AML-193 (cell line): ENCODE measurements at regions not wholly inside any gene's neighbourhood (a gene's known extent, or its start where the extent isn't known, plus 50 kb on each side); places are given as distances from the start of the nearest gene placed in this dataset.
"Not testable (repeated sequence)": the region's sequence is repeated elsewhere in the genome, so short reads cannot be mapped to it uniquely, and the experiment has no call there.

Experiments
- DNase-seq, 2 experiments: peaks; one replicate each; lab custom pipeline; 2025; lab: John Stamatoyannopoulos, UW

DNA sequence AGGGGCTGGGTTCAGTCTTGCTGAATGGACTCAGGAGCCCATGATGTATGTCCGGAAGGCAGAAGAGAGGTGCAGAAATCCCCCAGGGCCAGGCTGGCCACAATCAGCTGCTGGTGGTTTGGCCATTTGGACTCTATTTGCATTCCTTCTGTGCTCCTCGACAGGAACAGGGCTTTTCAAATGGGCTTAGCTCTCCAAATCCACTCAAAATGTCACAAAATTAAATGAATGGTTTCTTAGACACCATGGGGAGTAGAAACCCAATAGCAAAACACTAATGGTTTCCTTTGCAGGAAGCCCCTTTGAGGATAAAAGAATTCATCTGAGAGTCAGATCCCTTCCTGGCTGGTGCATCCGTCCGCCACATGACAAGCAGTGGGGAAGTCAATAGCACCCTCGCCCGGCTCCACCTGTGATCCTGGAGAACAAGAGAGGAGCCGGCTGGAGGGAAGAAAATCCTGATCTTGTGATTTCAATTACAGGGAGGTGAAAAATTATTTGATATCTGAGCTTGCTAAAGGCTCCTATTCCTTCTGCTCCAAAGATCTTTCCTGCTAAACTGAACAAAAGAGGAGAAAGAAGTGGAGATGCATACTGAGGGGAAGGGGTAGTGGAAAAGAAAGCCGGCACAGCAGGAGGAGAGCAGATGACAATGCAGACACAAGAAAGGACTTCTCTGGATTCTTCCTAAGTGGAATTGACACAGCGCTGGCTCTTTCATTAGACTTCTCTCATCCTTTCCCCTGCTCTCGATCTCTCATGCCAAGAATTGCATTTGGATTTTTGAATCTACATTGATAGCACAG lies 190.7 kb downstream of the C7orf25 start:
- no peak for DNase-seq

DNA sequence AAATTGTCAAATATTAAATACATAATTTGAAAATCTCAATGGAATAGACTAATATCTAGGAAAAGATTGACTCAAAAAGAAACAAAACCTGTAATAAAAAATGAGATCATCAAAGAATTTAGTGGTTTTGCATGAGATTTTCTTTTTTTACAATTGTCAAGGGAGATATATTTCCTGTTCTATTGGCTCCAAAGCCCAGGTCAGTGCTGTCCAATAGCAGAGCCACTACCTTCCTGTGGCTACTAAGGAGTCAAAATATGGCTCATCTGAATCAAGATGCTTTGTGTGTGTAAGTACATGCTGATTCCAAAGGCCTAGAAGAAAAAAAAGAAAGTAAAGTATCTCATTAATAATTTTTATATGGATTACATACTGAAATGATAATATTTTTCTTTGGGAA lies 191.9 kb downstream of the C7orf25 start:
- no peak for DNase-seq

DNA sequence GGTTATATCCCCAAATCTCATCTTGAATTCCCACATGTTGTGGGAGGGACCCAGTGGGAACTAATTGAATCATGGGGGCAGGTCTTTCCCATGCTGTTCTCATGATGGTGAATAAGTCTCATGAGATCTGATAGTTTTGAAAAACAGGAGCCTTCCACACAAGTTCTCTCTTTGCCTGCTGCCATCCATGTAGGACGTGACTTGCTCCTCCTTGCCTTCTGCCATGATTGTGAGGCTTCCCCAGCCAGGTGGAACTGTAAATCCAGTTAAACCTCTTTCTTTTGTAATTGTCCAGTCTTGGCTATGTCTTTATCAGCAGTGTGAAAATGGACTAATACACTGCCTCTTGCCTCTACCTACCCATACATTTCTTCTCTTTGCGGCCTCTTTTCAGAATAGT lies 193.4 kb downstream of the C7orf25 start:
- not testable (repeated sequence) for DNase-seq

DNA sequence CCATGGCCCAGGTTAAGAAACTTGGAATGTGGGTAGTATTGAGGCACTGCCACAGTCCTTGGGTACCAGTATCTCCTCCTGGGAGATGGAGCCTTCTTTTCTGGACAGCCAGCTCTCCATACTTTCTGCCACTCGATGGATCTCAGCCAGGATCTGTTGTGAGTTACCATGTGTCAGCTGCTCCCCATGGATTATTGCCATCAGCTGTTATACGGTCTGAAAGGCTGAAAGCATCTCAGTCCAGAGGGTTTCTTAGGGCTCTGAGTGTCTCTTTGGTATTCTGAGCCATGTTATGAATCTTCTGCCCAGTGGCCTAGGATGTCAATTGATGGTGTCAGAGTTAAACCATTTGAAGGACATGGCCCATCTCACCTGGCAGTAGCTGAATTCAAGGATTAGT lies 197.5 kb downstream of the C7orf25 start:
- DNase-seq: no peak

DNA sequence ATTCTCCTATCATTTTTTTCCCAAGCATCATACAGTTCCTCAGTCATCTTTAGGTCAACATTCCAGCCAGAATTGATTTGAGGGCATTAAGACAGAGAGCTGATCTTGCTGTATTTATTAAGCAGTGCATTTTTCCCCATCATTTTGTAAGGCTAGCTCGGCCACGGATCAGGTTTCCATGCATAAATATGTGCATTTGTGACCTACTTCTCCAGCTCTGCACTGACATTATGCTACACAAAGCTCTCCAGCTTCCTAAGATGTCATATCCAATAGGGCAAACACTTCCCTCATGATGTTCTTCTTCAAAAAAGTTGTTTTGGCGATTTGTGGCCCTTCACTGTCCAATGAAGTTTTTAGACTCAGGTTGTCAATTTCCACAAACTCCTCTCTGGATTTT lies 202.6 kb downstream of the C7orf25 start:
- DNase-seq: no peak

DNA sequence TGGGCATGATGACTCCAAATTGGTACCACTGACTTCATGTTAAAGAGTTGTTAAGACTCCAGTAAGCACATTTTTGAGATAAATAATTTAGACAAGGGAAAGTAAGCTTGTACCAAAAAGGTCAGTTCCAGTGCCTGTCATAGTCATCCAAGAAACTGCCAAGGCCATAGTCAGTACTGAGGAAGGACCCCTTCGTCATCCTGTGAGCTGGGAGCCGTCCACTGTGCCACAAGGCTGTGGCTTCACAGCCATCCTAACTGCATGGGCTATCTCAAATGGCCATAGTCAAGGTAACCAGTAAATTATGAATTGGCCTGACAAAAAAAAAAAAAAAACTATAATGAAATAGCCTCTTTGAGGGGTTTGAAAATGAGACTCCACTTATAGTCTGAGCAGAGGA lies 207.2 kb downstream of the C7orf25 start:
- DNase-seq: no peak

DNA sequence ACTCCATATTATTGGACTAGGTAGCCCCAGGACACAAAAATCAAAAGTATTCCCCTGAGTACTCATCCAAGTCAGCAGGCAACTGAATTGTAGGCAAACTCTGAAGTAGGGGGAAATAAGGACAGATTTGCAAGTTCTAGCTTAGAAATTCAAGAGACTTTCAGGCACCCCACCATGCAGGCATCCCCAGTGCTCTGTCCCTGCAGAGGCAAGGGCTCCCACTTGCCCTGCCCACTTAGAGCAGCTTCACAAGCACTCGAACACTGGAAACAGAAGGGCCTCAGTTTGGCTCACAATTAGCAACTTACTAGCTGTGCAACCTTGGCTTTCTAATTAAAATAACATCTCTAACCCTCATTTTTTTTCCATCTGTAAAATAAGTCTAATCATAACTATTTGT lies 209.2 kb downstream of the C7orf25 start:
- no peak for DNase-seq

DNA sequence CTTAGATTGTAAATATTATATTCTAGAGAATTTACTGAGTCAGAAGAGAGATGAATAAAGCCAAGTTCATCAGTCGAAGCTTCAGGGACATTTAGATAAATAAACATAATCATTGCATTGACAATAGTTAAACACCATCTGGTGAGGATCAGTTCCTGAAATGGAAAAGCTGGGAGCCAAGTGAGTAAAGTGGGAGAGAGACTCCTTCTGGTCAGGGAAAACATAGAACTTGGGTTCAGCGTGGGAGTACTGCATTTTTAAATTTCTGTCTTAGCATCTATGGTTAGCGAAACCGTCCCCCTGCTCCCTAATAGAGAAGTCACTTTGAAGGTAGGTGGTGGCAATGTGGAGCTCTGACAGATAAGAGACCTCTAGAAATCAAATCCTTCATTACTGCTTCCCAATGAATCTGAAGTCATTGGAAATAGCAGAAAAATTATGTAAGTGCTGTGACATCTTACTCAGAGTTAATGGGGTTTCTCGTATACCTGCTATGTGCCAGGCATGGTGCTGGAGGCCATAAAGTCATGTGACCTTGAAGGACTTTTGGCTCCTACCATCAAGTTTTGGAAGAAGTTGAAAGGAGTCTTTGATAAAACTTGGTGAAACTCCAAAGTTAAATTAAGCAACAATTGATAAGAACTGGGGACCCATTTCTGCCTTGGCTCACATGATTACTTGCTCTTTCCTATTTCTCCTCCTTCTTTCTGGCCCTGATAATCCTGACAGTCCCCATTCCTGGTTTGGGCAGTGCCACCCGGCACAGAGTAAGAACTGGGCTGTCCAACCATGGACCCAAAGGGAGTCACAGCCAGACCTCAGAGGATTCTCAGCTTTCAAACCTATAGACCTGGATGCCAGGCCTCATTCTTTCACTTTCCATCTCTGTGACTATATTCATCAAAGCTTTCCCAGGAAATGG lies 211.2 kb downstream of the C7orf25 start:
- no peak for DNase-seq

DNA sequence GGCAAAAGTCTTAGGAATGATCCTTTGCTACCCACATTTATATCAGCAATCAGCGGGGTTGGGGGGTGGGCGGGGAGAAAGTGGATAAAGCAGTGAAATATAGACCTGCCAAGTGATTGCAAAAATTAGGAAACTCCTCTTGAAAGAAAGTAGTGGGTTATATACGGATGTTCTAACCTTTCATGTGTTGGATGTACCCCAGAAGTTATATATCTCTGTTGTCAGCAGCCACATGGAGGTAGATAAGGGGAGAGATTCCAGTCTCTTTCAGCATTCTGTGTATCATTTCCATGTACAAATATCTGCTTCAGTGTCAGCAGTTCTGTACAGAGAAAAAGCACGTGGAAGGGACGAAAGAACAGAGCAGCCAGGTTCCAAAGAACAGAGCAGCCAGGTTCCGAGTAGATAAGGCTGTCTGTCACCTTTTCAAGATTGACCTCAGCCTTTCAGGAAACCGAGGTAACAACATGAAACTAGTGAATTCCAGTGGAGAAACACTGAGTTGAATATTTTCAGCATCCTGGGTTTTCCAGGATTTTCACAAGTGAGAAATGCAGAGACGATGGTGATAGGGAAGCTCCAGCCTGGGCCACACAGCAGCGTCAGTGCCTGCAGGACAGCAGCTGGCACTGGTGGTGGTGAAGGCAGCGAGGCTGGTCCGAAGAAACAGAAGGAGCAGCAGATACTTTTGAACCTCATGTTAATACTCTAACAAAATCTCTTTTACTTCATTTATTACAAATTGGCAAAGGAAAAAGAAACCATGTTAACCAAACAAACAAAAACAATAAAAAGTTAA lies 212.3 kb downstream of the C7orf25 start:
- DNase-seq: no peak

DNA sequence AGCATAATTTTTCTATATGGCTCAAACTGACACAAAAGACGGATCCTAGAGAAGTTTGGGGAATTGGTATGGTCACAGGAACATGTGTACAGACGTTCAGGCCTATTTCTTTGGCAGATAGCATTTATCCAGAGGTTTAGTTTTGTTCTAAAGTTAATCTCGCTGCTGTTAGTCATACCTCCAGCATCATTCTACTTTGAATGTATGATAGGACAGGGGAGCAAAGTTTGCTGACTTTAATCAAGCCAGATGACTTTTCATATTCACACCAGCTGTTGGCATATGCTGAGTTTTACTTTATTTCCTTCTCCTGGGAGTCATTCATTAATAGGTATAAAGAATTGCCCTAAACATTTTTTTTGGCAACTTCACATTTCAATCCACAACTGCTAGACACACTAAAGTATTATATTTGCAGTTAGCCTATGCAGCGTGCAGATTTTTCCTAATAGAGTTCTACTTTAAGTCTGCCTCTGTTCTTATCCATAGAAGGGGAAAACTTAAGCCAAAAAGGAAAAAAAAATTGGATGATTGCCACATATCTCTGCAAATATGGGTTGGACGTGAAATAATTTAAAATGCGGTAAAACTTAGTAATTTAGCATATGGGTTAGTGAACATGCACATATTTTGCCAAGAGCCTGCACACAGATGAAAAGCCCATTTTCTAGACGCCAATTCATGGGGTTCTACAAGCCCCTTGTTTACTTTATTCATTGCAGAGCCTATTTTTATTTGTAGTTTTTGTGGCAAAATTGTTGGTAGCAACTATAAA lies 213.1 kb downstream of the C7orf25 start:
- DNase-seq: no peak

DNA sequence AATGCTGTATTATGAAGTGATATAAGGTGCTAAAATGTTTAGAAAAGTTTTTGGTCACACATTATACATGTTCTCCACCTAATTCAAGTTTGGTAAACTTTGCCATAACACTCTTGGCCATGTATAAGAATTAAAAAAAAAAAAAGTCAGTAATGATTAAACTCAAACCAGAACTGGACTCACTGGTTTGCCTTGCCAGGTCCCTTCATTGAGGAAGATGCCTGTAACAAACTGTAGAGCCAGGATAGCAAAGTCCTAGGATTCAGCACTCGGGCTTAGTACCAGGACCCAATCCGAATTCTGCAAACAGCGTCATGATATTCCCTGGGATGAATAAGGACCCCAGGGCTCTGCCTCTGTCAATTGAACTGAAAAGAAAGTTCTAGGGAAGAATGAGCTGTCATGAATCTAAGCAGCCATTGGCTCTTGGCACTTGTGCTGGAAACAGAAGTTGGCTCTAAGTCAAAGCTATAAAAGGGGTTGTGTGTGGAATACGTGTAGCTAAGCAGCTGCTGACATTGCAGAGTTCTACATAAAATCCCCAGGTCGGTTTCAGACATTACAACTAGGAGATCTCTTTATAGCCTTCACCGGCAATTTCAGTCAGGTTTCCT lies 216.9 kb downstream of the C7orf25 start:
- no peak for DNase-seq

DNA sequence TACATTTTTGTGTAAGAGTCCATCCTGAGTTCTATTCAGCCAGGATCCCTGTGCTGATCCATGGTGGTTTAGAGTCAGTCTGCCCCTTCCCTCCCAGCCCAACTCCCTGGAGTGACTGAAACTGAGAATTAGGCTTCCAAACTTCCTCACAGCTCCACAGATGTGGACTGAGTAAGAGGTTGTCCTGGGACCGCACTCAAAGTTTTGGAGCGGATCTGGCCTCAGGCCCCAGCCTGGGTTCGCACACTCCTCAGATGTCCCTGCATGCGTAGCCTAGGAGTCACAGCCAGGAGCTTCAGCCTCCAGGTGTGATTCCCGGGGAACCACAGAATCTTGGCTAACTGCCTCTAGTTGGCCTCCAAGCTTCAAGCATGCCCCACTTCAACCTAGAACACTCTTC lies 218.1 kb downstream of the C7orf25 start:
- DNase-seq: no peak

DNA sequence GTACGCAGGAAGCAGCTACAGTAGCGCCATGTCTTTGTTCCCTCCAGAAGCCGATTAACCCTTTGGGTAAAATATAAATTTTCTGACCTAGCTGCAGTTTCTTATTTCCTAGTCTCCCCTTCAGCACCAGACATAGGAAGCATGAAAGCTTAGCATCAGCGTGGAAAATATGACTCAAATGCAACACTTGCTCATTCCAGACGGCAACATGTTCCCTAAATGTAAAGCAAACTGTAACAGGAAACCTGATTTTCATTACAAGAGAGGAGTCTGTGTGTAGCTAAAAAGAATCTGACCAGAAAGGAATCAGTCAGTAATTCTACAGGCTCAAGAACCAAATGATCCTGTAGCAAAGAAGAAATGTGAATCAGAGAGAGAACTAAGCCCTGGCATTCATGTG lies 219.2 kb downstream of the C7orf25 start:
- DNase-seq: no peak

DNA sequence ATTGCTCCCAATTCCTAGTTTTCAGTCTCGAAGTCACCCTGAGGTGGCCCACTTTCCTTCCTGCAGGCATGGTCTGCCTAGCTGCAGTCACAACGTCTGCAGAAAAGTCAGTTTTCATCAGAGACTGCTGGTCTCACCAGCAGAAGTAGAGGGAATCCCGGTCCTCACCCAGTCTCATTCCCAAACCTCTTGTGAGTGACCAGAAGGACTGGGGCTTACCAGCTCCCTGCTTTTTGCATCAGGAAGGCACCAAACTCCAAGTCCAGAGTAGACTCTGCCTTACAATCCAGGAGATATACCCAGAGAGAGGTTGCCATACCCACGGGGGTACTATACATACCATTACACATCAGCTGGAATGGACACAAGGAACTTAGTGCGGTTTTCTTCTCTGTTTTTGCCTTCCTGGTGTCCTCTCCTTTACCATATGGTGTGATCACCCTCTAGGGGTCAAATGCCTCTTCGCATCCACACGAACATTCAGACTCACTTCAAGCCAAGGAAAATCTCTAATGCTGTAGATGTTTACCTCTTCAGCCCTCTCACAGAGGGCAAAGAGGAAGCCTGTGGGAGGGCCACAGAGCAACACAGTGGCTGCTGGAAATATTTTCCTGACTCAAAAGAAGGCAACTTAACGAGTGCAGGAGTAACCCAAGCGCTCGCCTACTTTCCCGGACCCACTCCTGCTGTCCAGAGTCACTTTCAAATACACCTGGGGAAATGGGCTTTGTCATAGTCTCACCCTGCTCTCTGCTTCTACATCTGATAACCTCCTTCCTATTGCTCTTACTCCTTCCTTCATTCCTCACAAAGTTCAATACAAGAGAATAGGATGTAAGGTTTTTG lies 220.9 kb downstream of the C7orf25 start:
- DNase-seq: peak in 1 of 2 experiments; percentile 1

DNA sequence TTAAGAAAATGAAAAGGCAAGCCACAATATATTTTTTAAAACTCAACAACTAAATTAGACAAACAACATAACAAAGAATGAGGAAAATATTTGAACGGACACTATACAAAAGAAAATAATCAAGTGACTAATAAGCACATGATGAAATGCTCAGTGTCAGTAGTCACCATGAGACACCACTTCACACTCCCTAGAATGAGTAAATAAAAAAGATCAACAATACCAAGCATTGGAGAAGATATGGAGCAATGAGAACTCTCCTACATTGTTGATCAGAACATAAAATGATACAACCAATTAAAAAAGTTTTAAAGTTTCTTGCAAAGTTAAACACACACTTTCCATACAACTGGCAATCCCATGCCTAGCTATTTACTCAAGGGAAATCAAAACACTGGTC lies 222.2 kb downstream of the C7orf25 start:
- no peak for DNase-seq

DNA sequence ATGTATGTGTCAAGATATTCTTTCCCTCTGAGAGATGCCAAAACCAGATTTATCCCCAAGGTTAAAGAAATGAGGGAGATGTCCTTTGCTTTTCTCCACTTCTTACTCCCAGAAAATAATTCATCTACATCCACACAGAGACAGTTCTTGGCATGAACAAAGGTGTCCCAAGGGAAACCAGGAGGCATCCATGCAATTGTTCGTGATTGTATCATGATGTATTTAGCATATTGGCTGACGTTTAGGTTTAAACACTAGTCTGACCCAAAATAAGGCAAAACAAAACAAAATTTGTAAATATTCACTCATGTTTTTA lies 223.9 kb downstream of the C7orf25 start:
- DNase-seq: no peak

DNA sequence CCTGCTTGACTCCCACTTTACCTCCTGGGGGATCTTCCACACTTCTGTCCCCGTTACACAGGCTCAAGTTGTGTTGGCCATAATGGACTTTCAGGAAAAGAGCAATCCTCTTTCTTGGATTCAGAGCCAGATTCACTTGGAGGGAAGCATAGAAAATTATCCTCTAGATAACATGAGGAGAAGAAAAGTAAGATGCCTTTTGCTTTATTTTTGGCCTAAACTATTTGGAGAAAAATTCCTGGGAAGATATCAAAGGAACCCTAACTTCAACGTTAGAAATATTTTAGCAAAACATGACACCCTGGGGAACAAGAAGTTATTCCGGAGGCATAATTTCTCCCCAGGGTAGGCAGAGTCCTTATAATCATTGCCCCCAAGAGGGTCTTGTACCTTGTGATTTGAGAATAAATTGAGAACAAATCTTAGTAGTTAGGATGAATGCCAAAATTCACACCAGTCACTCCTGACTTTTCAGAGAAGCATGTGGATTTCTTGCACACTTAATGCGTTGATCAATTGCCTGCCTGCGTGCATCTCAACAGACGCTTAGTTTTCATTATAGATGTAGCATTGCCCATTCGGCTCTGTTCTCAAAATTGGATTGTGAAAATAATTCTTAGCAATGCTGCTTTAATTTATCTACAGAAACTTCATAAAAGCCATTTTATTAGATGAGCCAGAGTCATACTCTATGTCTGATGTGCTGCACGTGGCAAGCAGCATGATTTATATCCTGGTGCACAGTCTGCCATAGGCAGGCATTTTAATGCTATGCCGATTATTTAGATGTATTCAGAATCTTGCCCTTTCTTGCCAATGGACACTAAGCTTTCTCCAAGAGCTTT lies 224.4 kb downstream of the C7orf25 start:
- no peak for DNase-seq

DNA sequence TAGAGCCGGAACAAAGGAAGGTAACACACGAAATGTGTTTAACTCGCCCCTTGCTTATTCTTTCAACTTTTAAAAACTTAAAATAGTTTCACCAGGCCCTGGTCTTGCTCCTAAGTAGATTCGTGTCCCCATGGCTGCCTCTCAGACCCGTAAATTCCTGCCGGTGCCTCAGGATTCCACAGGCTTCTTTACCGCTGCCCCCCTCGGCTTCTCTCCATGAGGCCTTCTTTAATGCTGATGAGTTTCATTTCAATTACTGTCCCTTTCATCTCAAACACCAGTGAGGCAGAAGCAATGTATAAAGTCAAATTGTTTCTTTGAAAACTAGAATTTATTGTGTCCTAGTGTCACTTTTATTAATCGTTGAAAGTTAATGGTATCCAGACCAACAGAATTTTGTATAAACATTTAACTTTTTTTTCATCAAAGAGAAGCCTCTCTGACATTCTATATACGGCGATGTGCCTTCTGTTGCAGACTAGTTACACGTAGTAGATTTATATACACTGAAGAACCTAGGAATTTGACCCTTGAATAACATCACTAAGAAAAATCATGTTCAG lies 225.2 kb downstream of the C7orf25 start:
- DNase-seq: no peak

DNA sequence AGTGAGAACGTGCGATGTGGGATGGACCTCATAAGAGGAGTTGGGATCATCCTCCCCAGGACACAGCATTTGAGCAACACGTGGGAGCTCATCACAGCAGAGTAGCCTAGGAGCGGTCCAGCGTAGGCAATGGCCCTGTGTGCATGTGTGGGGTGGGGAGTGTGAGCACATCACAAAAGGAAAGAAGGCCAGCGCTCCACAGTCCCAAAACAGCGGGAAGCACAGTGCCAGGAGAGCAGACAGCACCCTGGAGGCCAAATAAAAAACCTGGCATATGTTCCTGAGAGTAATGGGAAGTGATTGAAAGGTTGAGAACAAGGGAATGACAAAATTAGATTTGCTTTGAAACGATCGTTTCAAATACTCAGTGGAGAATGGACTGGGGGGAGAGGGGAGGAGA lies 226.0 kb downstream of the C7orf25 start:
- no peak for DNase-seq
